Fibroblast of villous mesenchyme (primary cell): ENCODE measurements at regions not wholly inside any gene's neighbourhood (a gene's known extent, or its start where the extent isn't known, plus 50 kb on each side); places are given as distances from the start of the nearest gene placed in this dataset.
A peak's percentile ranks its signal among the peaks of the same experiment; 100 is the strongest.

Source experiments
- DNase-seq: peaks from one replicate; pipeline ENCODE4 v3.0.0-alpha.2; 2010; ENCODE audit warnings: low read depth
- H3K4me3 ChIP-seq: 2 replicates; pipeline ENCODE4 v1.5.1; 2011; ENCODE audit warnings: low read depth, mild to moderate bottlenecking, low read length
- CTCF ChIP-seq: IDR thresholded peaks from 2 replicates; pipeline ENCODE4 v1.5.1; 2012; ENCODE audit warnings: low read depth, mild to moderate bottlenecking, low read length; ENCODE audit not compliant: insufficient read depth

- TF ChIP-seq CTCF = no peak
- no peak for DNase-seq
- H3K4me3 ChIP-seq = no peak overlapping the region
These were observed 262.4 kb downstream of the SOX4 start for GRCh38 chr6:21855811-21856455.

GRCh38 chr6:21856456-21856825, 262.9 kb downstream of the SOX4 start:
- TF ChIP-seq CTCF = no peak
- peak; percentile 26 for DNase-seq
- H3K4me3 ChIP-seq = no peak overlapping the region

GRCh38 chr6:21856844-21857243, 263.3 kb downstream of the SOX4 start:
- H3K4me3 ChIP-seq = no peak overlapping the region
- DNase-seq = peak; percentile 35
- TF ChIP-seq CTCF = no peak

GRCh38 chr6:21858076-21858475, 264.5 kb downstream of the SOX4 start:
- no peak overlapping the region for H3K4me3 ChIP-seq
- DNase-seq = no peak
- no peak for TF ChIP-seq CTCF

- no peak for TF ChIP-seq CTCF
- no peak overlapping the region for H3K4me3 ChIP-seq
- no peak for DNase-seq
These were observed 265.7 kb downstream of the SOX4 start for GRCh38 chr6:21859193-21859735.

GRCh38 chr6:21861942-21862341, 268.4 kb downstream of the SOX4 start:
- no peak for DNase-seq
- H3K4me3 ChIP-seq = no peak overlapping the region
- no peak for TF ChIP-seq CTCF

GRCh38 chr6:21864206-21864605, 270.7 kb downstream of the SOX4 start:
- TF ChIP-seq CTCF = no peak
- H3K4me3 ChIP-seq = no peak overlapping the region
- DNase-seq = no peak
